Dermis blood vessel endothelial cell (primary cell): ENCODE measurements at regions not wholly inside any gene's neighbourhood (a gene's known extent, or its start where the extent isn't known, plus 50 kb on each side); places are given as distances from the start of the nearest gene placed in this dataset.
"Not testable (repeated sequence)": the region's sequence is repeated elsewhere in the genome, so short reads cannot be mapped to it uniquely, and the experiment has no call there.

Source experiments
- DNase-seq: peaks from one replicate; pipeline ENCODE4 v3.0.0; 2010

DNA sequence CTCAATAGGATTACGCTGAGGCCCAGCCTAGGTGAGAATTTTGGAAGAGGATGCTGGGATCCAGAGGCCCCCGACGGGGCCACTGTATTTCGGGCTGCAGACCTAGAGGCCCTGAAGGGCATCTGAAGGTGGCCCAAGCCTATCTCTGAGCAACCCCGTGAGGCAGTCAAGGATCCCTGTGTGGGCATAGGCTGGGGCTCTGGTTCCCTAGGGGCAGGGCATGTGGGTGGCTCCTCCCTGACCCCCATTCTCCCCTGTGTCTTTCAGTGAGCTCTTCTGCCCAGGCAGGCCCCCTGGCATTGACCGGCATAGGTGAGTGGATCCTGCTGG is 216.0 kb downstream of the SNRPN start:
- DNase-seq: no peak

- DNase-seq: no peak
Measured at GRCh38 chr15:25171111-25171811, 216.5 kb downstream of the SNRPN start.

DNA sequence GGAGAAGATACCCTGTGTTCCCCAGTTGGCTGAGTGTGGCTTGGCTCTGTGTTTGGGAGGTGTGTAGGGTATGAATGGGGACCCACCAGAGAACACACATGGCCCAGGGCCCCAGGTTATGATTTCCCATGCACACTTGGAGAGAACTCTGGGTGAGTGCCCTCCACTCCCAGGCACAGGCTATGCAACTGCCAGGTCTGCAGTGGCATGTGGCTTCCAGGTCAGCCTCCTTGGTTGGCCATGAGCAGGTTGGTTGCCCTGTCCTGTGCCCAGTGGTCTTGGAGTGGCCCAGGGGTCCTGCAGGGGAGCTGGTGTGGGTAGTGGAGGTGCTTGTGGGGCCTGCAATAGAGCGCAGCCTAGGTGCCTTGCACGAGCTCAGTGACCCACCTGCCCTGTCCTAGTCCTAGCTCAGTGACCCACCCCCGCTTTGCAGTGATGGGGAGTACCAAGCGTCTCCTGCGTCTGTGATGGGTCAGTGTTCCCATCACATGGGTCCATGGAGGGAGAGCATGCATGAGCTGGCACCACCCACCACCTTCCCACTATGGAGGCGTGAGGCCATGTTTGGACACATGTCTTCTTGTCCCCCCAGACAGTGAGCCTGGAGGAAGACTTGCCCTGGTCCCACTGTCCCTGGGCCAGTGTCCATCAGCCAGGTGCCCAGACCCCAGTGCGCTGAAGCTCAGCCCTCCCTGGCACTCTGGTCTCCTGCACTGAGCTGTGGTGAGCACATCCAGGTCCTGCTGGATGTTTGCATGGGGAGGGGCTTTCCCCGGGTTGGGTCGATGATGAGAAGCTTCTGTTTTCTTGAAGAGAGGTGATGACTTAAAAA is 217.3 kb downstream of the SNRPN start:
- no peak for DNase-seq

DNA sequence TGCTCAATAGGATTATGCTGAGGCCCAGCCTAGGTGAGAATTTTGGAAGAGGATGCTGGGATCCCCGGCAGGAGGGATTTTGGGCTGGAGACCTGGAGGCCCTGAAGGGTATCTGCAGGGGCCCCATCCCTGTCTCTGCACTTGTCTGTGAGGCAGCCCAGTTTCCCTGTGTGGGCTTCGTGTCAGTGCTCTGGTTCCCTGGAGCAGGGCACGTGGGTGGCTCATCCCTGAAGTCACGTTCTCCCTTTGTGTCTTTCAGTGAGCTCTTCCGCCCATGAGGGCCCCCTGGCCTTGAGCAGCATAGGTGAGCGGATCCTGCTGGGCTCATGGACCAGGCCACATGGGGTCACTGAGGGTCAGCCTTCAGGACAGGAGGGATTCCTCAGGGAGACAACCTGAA is 217.9 kb downstream of the SNRPN start:
- no peak for DNase-seq

DNA sequence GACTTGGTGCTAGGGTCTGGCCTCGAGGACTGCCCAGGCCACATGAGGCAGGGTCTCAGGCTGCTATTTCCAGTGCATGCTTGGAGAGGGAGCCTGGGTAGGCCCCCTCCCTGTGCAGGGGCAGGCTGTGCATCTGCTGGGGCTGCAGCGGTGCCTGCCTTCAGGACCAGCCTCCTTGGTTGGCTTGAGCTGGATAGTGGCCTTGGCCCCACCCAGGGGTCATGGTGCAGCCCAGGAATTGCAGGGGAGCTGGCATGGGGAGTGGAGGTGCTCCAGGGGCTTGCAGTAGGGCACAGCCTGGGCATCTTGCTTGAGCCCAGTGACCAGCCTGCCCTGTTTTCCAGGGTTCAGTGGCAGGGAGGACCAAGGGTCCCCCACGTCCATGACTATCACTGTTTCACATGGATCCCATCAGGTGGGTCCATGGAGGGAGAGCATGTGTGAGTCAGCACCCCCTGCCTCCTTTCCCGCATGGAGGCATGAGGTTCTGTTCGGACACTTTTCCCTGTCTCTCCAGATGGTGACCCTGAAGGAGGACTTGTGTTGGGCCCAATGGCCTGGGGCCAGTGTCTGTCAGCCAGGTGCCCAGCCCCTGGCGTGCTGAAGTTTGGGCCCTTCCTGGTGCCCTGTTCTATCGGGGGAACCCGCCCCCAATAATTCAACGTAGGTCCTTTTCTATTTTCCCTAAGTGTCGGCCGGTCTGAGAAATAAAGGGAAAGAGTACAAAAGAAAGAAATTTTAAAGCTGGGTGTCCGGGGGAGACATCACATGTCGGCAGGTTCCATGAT is 218.6 kb downstream of the SNRPN start:
- DNase-seq: no peak

GRCh38 chr15:25174149-25174548 is 219.4 kb downstream of the SNRPN start:
- DNase-seq: not testable (repeated sequence)

DNA sequence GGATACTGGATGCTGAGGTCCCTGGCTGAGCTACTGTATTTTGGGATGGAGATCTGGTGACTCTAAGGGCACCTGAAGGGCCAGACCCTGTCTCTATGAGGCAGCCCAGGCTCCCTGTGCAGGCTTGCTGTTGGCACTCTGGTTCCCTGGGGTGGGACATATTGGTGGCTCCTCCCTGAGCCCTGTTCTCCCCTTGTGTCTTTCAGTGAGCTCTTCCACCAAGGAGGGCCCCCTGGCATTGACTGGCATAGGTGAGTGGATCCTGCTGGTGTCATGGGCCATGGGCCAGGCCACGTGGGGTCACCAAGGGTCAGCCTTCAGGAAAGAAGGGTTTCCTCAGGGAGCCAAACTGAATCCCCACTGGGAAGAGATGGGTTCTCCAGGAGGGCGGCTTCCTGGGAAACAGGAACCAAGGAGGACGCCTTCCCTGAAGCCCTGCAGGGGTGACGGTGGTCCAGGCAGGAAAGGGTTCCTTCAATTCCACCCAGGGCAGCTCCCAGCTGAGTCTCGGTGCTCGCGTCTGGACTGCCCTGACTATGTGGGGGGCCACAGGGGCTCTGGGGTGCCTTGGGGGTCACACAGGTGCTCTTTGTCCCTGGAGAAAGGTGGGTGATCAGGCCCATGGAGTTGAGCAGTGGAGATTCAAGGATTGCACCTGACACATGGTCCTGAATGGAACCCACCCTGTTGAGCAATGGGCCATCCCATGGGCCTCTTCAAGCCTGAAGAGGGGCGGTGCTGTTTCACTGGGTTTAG is 220.4 kb downstream of the SNRPN start:
- no peak for DNase-seq

GRCh38 chr15:25175789-25176615 is 221.2 kb downstream of the SNRPN start:
- DNase-seq: no peak

DNA sequence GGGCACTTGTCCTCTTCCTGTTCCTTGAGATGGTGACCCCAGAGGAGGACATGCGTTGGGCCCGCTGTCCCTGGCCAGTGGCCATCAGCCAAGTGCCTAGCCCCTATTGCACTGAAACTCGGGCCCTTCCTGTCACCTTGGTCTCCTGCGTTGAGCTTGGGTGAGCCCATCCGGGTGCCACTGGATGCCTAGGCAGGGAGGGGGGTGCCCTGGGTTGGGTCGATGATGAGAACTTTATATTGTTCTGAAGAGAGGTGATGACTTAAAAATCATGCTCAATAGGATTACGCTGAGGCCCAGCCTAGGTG is 221.8 kb downstream of the SNRPN start:
- no peak for DNase-seq

- DNase-seq: no peak
Measured at GRCh38 chr15:25176991-25177954, 222.5 kb downstream of the SNRPN start.

DNA sequence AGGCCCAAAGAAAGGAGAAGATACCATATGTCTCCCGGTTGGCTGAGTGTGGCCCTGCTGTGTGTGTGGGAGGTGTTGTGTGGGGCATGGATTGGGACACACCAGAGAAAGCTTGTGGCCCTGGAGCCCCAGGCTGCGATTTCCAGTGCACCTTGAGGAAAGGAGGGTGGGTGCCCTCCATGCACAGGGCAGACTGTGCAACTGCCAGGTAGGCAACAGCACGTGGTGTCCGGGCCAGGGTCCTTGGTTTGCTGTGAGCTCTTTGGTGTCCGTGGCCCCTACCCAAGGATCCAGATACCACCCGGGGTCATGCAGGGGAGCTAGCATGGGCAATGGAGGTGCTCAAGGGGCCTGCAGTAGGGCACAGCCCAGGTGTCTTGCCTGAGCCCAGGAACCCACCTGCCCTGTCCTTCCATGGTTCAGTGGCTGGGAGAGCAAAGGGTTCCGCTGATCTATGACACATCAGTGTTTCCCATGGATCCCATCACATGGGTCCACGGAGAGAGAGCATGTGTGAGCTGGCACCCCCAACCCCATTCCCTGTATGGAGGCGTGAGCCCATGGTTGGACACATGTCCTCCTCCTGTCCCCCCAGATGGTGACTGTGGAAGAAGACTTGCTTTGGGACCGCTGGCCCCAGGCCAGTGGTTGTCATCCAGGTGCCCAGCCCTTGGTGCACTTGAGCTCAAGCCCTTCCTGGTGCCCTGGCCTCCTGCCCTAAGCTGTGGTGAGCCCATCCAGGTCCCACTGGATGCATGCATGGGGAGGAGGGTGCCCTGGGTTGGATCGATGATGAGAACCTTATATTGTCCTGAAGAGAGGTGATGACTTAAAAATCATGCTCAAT is 223.4 kb downstream of the SNRPN start:
- DNase-seq: no peak

DNA sequence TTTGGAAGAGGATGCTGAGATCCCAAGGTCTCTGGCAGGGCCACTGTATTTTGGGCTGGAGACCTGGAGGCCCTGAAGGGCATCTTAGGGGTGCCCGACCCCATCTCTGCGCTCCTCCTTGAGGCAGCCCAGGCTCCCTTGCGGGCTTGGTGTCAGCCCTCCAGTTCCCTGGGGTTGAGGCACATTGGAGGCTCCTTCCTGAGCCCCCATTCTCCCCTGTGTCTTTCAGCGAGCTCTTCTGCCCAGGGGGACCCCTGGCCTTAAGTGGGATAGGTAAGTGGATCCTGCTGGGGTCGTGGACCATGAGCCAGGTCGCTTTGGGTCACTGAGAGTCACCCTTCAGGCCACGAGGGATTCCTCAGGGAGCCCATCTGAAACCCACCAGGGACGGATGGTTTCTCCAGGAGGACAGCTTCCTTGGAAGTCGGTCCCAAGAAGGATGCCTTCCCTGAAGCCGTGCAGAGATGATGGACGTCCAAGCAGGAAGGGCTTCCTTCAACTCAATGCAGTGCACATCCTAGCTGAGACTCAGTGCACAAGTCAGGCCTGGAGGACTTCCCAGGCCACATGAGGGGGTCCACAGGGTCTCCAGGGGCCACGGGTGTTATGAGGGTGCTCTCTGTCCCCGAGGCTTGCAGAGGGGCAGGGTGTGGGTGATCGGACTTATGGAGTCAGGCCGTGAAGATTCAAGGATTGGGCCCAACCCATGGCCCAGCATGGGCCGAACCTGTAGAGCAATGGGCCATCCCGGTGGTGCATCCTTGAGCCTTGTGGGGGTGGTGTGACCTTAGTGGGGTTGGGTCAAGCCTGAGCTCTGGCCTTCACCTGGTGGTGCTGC is 224.3 kb downstream of the SNRPN start:
- DNase-seq: no peak

DNA sequence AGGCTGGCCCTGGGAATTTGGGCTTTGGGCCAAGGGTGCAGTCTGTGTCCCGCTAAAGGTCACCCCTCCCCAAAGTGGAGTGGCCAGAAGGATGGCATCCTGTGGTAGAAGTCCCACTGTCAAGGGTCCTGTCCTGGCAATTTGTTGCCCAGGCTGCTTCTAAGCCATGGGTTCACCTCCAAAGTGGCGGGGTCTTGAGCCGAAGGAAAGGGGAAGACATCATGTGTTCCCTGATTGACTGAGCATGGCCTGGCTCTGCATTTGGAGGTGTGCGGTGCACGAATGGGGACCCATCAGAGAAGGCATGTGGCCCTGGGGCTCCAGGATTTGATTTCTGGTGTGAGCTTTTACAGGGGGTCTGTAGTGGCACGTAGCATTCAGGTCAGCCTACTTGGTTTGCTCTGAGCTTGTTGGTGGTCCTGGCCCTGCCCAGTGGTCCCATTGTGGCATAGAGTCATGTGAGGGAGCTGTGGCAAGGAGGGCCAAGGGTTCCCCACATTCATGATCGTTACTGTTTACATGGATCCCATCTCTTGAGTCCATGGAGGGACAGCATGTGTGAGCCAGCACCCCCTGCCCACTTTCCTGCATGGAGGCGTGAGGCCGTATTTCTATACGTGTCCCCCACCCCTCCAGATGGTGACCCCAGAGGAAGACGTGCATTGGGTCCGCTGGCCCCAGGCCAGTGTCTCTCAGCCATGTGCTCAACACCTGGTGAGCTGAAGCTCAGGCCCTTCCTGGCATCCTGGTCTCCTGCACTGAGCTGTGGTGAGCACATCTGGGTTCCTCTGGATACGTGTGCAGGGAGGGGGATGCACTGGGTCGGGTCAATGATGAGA is 225.1 kb downstream of the SNRPN start:
- DNase-seq: no peak

GRCh38 chr15:25180606-25181292 is 226.0 kb downstream of the SNRPN start:
- DNase-seq: no peak

GRCh38 chr15:25181293-25182097 is 226.7 kb downstream of the SNRPN start:
- no peak for DNase-seq

DNA sequence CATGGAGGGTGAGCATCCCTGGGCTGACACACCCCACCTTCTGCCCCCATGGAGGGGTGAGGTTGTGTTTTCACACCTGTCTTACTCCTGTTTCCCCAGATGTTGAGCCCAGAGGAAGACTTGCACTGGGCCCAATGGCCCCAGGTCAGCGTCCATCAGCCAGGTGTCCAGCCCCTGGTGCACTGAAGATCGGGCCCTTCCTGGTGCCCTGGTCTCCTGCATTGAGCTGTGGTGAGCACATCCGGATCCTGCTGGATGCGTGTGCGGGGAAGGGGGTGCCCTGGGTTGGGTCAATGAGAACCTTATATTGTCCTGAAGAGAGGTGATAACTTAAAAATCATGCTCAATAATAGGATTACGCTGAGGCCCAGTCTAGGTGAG is 227.3 kb downstream of the SNRPN start:
- no peak for DNase-seq
